ENCODE measurements at regions not wholly inside any gene's neighbourhood (a gene's known extent, or its start where the extent isn't known, plus 50 kb on each side); places are given as distances from the start of the nearest gene placed in this dataset.

GRCh38 chr10:20502903-20503585, 394.1 kb downstream of the NEBL start:
- no peak overlapping the region for H3K9ac ChIP-seq (ENCODE audit: insufficient read depth in 1 of 2, low read length in 2 of 2)
- ATAC-seq (ENCODE audit: insufficient read depth, low FRiP score) (no peak), DNase-seq (no peak)
- no peaks in the 10 kb centered on the region for H3K27me3 ChIP-seq (ENCODE audit: control insufficient read depth in 3 of 3, insufficient read depth in 3 of 3, low read length in 2 of 3)
- TF ChIP-seq, protein P1, sequence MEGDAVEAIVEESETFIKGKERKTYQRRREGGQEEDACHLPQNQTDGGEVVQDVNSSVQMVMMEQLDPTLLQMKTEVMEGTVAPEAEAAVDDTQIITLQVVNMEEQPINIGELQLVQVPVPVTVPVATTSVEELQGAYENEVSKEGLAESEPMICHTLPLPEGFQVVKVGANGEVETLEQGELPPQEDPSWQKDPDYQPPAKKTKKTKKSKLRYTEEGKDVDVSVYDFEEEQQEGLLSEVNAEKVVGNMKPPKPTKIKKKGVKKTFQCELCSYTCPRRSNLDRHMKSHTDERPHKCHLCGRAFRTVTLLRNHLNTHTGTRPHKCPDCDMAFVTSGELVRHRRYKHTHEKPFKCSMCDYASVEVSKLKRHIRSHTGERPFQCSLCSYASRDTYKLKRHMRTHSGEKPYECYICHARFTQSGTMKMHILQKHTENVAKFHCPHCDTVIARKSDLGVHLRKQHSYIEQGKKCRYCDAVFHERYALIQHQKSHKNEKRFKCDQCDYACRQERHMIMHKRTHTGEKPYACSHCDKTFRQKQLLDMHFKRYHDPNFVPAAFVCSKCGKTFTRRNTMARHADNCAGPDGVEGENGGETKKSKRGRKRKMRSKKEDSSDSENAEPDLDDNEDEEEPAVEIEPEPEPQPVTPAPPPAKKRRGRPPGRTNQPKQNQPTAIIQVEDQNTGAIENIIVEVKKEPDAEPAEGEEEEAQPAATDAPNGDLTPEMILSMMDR (IDR thresholded peaks at IDR 0.05; ENCODE audit: control extremely low read depth, extremely low read depth), result no peak
- H3K9me3 ChIP-seq (ENCODE audit: control insufficient read depth in 4 of 4, insufficient read depth in 3 of 4, low read length in 3 of 4), result peaks cover 0 to 2% (median 0%) of the 10 kb centered on the region in 4 donors
- H3K27ac ChIP-seq (ENCODE audit: low read depth in 1 of 2, low read length in 1 of 2), result no peak overlapping the region
- H3K36me3 ChIP-seq (ENCODE audit: control insufficient read depth in 4 of 4, insufficient read depth in 4 of 4, low read length in 4 of 4), result no peaks in the 10 kb centered on the region
- H3K4me3 ChIP-seq, result no peak overlapping the region
- H3K4me1 ChIP-seq (ENCODE audit: control insufficient read depth in 5 of 5, insufficient read depth in 5 of 5, low read length in 5 of 5), result no peaks in the 10 kb centered on the region
- 73 to 88% methylated on average over 5 of the region's 5 CpGs for WGBS, 2 donors

DNA sequence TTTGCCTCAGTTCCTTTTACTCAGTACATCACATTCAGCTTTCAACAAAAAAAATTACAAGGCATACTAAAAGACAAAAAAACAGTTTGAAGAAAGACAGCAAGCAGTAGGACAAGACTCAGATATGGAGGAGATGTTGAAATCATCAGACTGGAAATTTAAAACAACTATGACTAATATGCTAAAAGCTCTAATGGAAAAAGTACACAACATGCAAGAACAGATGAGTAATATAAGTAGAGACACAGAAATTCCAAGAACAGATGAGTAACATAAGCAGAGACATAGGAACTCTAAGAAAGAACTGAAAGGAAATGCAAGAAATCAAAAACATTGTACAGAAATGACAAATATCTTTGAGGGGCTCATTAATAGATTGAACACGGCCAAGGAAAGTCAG, 402.6 kb downstream of the NEBL start:
- Histone ChIP-seq H3K4me3 (no peak overlapping the region), H3K4me1 (ENCODE audit: control insufficient read depth in 5 of 5, insufficient read depth in 5 of 5, low read length in 5 of 5) (no peaks in the 10 kb centered on the region), H3K27me3 (ENCODE audit: control insufficient read depth in 3 of 3, insufficient read depth in 3 of 3, low read length in 2 of 3) (no peaks in the 10 kb centered on the region), H3K27ac (ENCODE audit: low read depth in 1 of 2, low read length in 1 of 2) (no peak overlapping the region), H3K9me3 (ENCODE audit: control insufficient read depth in 4 of 4, insufficient read depth in 3 of 4, low read length in 3 of 4) (peaks cover 0 to 6% (median 1%) of the 10 kb centered on the region in 4 donors), H3K9ac (ENCODE audit: insufficient read depth in 1 of 2, low read length in 2 of 2) (no peak overlapping the region), H3K36me3 (ENCODE audit: control insufficient read depth in 4 of 4, insufficient read depth in 4 of 4, low read length in 4 of 4) (no peaks in the 10 kb centered on the region)
- ATAC-seq (ENCODE audit: insufficient read depth, low FRiP score) (no peak), DNase-seq (no peak)
- 74 to 83% methylated on average over 1 of the region's 1 CpG for WGBS, 2 donors
- TF ChIP-seq, protein P1 (IDR thresholded peaks at IDR 0.05; ENCODE audit: control extremely low read depth, extremely low read depth), result no peak

- Histone ChIP-seq H3K27me3 (ENCODE audit: control insufficient read depth in 3 of 3, insufficient read depth in 3 of 3, low read length in 2 of 3) (no peaks in the 10 kb centered on the region), H3K9ac (ENCODE audit: insufficient read depth in 1 of 2, low read length in 2 of 2) (no peak overlapping the region), H3K4me1 (ENCODE audit: control insufficient read depth in 5 of 5, insufficient read depth in 5 of 5, low read length in 5 of 5) (peaks cover 0 to 8% (median 0%) of the 10 kb centered on the region in 5 donors), H3K4me3 (no peak overlapping the region), H3K9me3 (ENCODE audit: control insufficient read depth in 4 of 4, insufficient read depth in 3 of 4, low read length in 3 of 4) (peaks cover 0 to 6% (median 1%) of the 10 kb centered on the region in 4 donors), H3K27ac (ENCODE audit: low read depth in 1 of 2, low read length in 1 of 2) (no peak overlapping the region), H3K36me3 (ENCODE audit: control insufficient read depth in 4 of 4, insufficient read depth in 4 of 4, low read length in 4 of 4) (no peaks in the 10 kb centered on the region)
- ATAC-seq (ENCODE audit: insufficient read depth, low FRiP score) (no peak), DNase-seq (no peak)
- WGBS, 2 donors, result 66 to 75% methylated on average over 2 of the region's 2 CpGs
- TF ChIP-seq, protein P1 (IDR thresholded peaks at IDR 0.05; ENCODE audit: control extremely low read depth, extremely low read depth), result no peak
Measured at GRCh38 chr10:20492447-20492846, 404.7 kb downstream of the NEBL start.

- TF ChIP-seq, protein P1 (IDR thresholded peaks at IDR 0.05; ENCODE audit: control extremely low read depth, extremely low read depth), result no peak
- H3K9ac ChIP-seq (ENCODE audit: insufficient read depth in 1 of 2, low read length in 2 of 2), result no peak overlapping the region
- H3K27me3 ChIP-seq (ENCODE audit: control insufficient read depth in 3 of 3, insufficient read depth in 3 of 3, low read length in 2 of 3), result no peaks in the 10 kb centered on the region
- no peaks in the 10 kb centered on the region for H3K36me3 ChIP-seq (ENCODE audit: control insufficient read depth in 4 of 4, insufficient read depth in 4 of 4, low read length in 4 of 4)
- 94 to 96% methylated on average over 4 of the region's 4 CpGs for WGBS, 2 donors
- peaks cover 0 to 6% (median 1%) of the 10 kb centered on the region in 4 donors for H3K9me3 ChIP-seq (ENCODE audit: control insufficient read depth in 4 of 4, insufficient read depth in 3 of 4, low read length in 3 of 4)
- H3K27ac ChIP-seq (ENCODE audit: low read depth in 1 of 2, low read length in 1 of 2), result no peak overlapping the region
- peaks cover 0 to 13% (median 0%) of the 10 kb centered on the region in 5 donors for H3K4me1 ChIP-seq (ENCODE audit: control insufficient read depth in 5 of 5, insufficient read depth in 5 of 5, low read length in 5 of 5)
- H3K4me3 ChIP-seq, result no peak overlapping the region
- no peak for ATAC-seq (ENCODE audit: insufficient read depth, low FRiP score)
- DNase-seq, result no peak
Measured at GRCh38 chr10:20489961-20490360, 407.1 kb downstream of the NEBL start.
